Occipital lobe (tissue), 1 donor: ENCODE measurements at regions not wholly inside any gene's neighbourhood (a gene's known extent, or its start where the extent isn't known, plus 50 kb on each side); places are given as distances from the start of the nearest gene placed in this dataset.
"Not testable (repeated sequence)": the region's sequence is repeated elsewhere in the genome, so short reads cannot be mapped to it uniquely, and the experiment has no call there.

Experiments used
- DNase-seq: peaks from one replicate; lab custom pipeline; 2025; lab: John Stamatoyannopoulos, UW

GRCh38 chr6:115271434-115271833 is 789.3 kb downstream of the FRK start:
- no peak for DNase-seq

- DNase-seq = no peak
These were observed 789.7 kb downstream of the FRK start for GRCh38 chr6:115270953-115271352.

- DNase-seq = no peak
These were observed 819.3 kb downstream of the FRK start for GRCh38 chr6:115241373-115241772.

GRCh38 chr6:115221198-115221597 is 839.5 kb downstream of the FRK start:
- no peak for DNase-seq

GRCh38 chr6:115220551-115221159 is 840.0 kb downstream of the FRK start:
- no peak for DNase-seq

- no peak for DNase-seq
These were observed 841.0 kb downstream of the FRK start for GRCh38 chr6:115219645-115220044.

- no peak for DNase-seq
These were observed 843.9 kb downstream of the FRK start for GRCh38 chr6:115216835-115217234.

- DNase-seq = no peak
These were observed 846.4 kb downstream of the FRK start for GRCh38 chr6:115214283-115214682.

GRCh38 chr6:115203381-115203780 is 857.3 kb downstream of the FRK start:
- no peak for DNase-seq

- DNase-seq = no peak
These were observed 852.3 kb upstream of the HS3ST5 start for GRCh38 chr6:115194981-115195638.

GRCh38 chr6:115191989-115192388 is 849.2 kb upstream of the HS3ST5 start:
- no peak for DNase-seq

GRCh38 chr6:115190534-115190933 is 847.7 kb upstream of the HS3ST5 start:
- DNase-seq = no peak

GRCh38 chr6:115175456-115175855 is 832.6 kb upstream of the HS3ST5 start:
- not testable (repeated sequence) for DNase-seq

GRCh38 chr6:115165912-115166311 is 823.1 kb upstream of the HS3ST5 start:
- DNase-seq = not testable (repeated sequence)

- DNase-seq = no peak
These were observed 816.9 kb upstream of the HS3ST5 start for GRCh38 chr6:115159733-115160132.

- DNase-seq = no peak
These were observed 795.1 kb upstream of the HS3ST5 start for GRCh38 chr6:115137910-115138309.

- no peak for DNase-seq
These were observed 791.0 kb upstream of the HS3ST5 start for GRCh38 chr6:115133790-115134189.

GRCh38 chr6:115131709-115132490 is 789.1 kb upstream of the HS3ST5 start:
- no peak for DNase-seq

- DNase-seq = not testable (repeated sequence)
These were observed 778.7 kb upstream of the HS3ST5 start for GRCh38 chr6:115121513-115121912.

- DNase-seq = no peak
These were observed 777.6 kb upstream of the HS3ST5 start for GRCh38 chr6:115120391-115120790.

- DNase-seq = no peak
These were observed 748.6 kb upstream of the HS3ST5 start for GRCh38 chr6:115091461-115091860.

- DNase-seq = no peak
These were observed 735.7 kb upstream of the HS3ST5 start for GRCh38 chr6:115078555-115078954.

- DNase-seq = no peak
These were observed 729.1 kb upstream of the HS3ST5 start for GRCh38 chr6:115071962-115072361.
